SK-N-SH (cell line): ENCODE measurements at regions not wholly inside any gene's neighbourhood (a gene's known extent, or its start where the extent isn't known, plus 50 kb on each side); places are given as distances from the start of the nearest gene placed in this dataset.

ENCODE experiments used
- CTCF ChIA-PET: fragments of 300-600, 350-600 bp; formaldehyde crosslinking; extraction: SDS; loops from one replicate; lab custom pipeline; 2021; lab: Yijun Ruan, JAX
- POLR2A ChIA-PET: fragments of 350-600 bp; sonication (Branson Sonifier 250); formaldehyde crosslinking; extraction: SDS; loops from one replicate; lab custom pipeline; 2020; ENCODE audit warnings: antibody characterized with exemption, inconsistent platforms; lab: Yijun Ruan, JAX
- DNase-seq: peaks from one replicate; pipeline ENCODE4 v3.0.0; 2012
- H2AFZ ChIP-seq: fragments of 200-600 bp; sonication (generic); 2 replicates; pipeline ENCODE4 v1.8.1; 2016; ENCODE audit warnings: antibody characterized with exemption, mild to moderate bottlenecking, low read depth
- H3F3A ChIP-seq: fragments of 200-600 bp; sonication (generic); replicated peaks from 2 replicates; pipeline ENCODE3; 2016; ENCODE audit warnings: antibody characterized with exemption, mild to moderate bottlenecking; ENCODE audit not compliant: insufficient read depth
- H3K27ac ChIP-seq, 2 experiments: fragments of 200-500 bp in 1 of 2; fragments of 200-600 bp in 1 of 2; sonication (Bioruptor generic) in 1 of 2; sonication (generic), shearing (Covaris generic) in 1 of 2; 2 replicates each; pipeline versions ENCODE4 v1.5.1 to v1.6.1; 2014 to 2016; ENCODE audit warnings: low read depth in 2 of 2, inconsistent platforms in 1 of 2, low read length in 1 of 2, mild to moderate bottlenecking in 1 of 2, mixed read lengths in 1 of 2
- H3K27me3 ChIP-seq: fragments of 200-600 bp; sonication (generic), shearing (Covaris generic); 2 replicates; pipeline ENCODE4 v1.6.1; 2016; ENCODE audit warnings: mixed run types; ENCODE audit not compliant: insufficient read depth
- H3K36me3 ChIP-seq, 2 experiments: fragments of 200-500 bp in 1 of 2; fragments of 200-600 bp in 1 of 2; sonication (Bioruptor generic) in 1 of 2; sonication (generic) in 1 of 2; replicated peaks in 1 of 2; 2 replicates each; pipeline versions ENCODE3 to v1.5.1; 2014 to 2016; ENCODE audit warnings: low read length in 1 of 2, mild to moderate bottlenecking in 1 of 2; ENCODE audit not compliant: insufficient read depth in 2 of 2, control insufficient read depth in 1 of 2
- H3K4me1 ChIP-seq, 2 experiments: fragments of 200-500 bp in 1 of 2; fragments of 200-600 bp in 1 of 2; sonication (Bioruptor generic) in 1 of 2; sonication (generic), shearing (Covaris generic) in 1 of 2; 2 replicates each; pipeline versions ENCODE4 v1.5.1 to v1.6.1; 2014 to 2016; ENCODE audit warnings: low read depth in 1 of 2, low read length in 1 of 2, mixed run types in 1 of 2; ENCODE audit not compliant: insufficient read depth in 2 of 2, control insufficient read depth in 1 of 2
- H3K4me2 ChIP-seq: fragments of 200-600 bp; sonication (generic), shearing (Covaris generic); 2 replicates; pipeline ENCODE4 v1.6.1; 2017; ENCODE audit warnings: mixed run types
- H3K4me3 ChIP-seq, 2 experiments: fragments of 200-500 bp in 1 of 2; fragments of 200-600 bp in 1 of 2; sonication (Bioruptor generic) in 1 of 2; sonication (generic), shearing (Covaris generic) in 1 of 2; 2 replicates each; pipeline versions ENCODE4 v1.5.1 to v1.8.1; 2014 to 2016; ENCODE audit warnings: low read depth in 2 of 2, inconsistent platforms in 1 of 2, low read length in 1 of 2, mild to moderate bottlenecking in 1 of 2, mixed read lengths in 1 of 2, moderate library complexity in 1 of 2
- H3K79me2 ChIP-seq: fragments of 200-600 bp; sonication (generic); 2 replicates; pipeline ENCODE4 v1.8.1; 2017; ENCODE audit warnings: mild to moderate bottlenecking; ENCODE audit not compliant: insufficient read depth
- H3K9ac ChIP-seq: fragments of 200-600 bp; sonication (generic); 2 replicates; pipeline ENCODE4 v1.6.1; 2017; ENCODE audit warnings: mixed run types
- H3K9me2 ChIP-seq: fragments of 200-600 bp; sonication (generic); 2 replicates; pipeline ENCODE4 v1.6.1; 2017; ENCODE audit warnings: mixed run types
- H3K9me3 ChIP-seq: fragments of 200-600 bp; sonication (generic); 2 replicates; pipeline ENCODE4 v1.6.1; 2017; ENCODE audit warnings: mixed run types, mild to moderate bottlenecking, moderate library complexity
- H4K20me1 ChIP-seq: fragments of 200-600 bp; sonication (generic); 2 replicates; pipeline ENCODE4 v1.6.1; 2017; ENCODE audit warnings: mild to moderate bottlenecking, mixed run types; ENCODE audit not compliant: insufficient read depth
- CHD2 ChIP-seq: fragments of 150-350 bp; IDR thresholded peaks from 2 replicates; pipeline ENCODE4 v1.6.1; 2018; ENCODE audit warnings: low read length; ENCODE audit not compliant: partially characterized antibody
- CTCF ChIP-seq: fragments of 200-600 bp; sonication (generic); IDR thresholded peaks from 2 replicates; pipeline ENCODE4 v1.6.1; 2017; ENCODE audit warnings: antibody characterized with exemption, mild to moderate bottlenecking, moderate library complexity
- EZH2phosphoT487 ChIP-seq: fragments of 200-600 bp; sonication (generic); IDR thresholded peaks from 2 replicates; pipeline ENCODE4 v1.6.1; 2017; ENCODE audit warnings: low read depth, mixed run types, mild to moderate bottlenecking, antibody characterized with exemption, moderate library complexity, borderline replicate concordance
- FOXM1 ChIP-seq: IDR thresholded peaks from 2 replicates; pipeline ENCODE4 v1.4.0; 2012; ENCODE audit warnings: low read depth, mild to moderate bottlenecking
- GATA2 ChIP-seq: sonication (generic); formaldehyde crosslinking; IDR thresholded peaks from 2 replicates; pipeline ENCODE4 v1.5.0; 2020; ENCODE audit warnings: mild to moderate bottlenecking, missing genetic modification reagents
- IRF3 ChIP-seq: fragments of 150-350 bp; IDR thresholded peaks from 2 replicates; pipeline ENCODE4 v1.6.1; 2016; ENCODE audit warnings: mild to moderate bottlenecking, low read depth, low read length
- JUND ChIP-seq: IDR thresholded peaks from 2 replicates; pipeline ENCODE4 v1.4.0; 2012
- NFIC ChIP-seq: IDR thresholded peaks from 2 replicates; pipeline ENCODE4 v1.4.0; 2012; ENCODE audit warnings: borderline replicate concordance
- PBX3 ChIP-seq: IDR thresholded peaks from 2 replicates; pipeline ENCODE4; 2012
- POLR2AphosphoS5 ChIP-seq: IDR thresholded peaks from 2 replicates; pipeline ENCODE4 v1.6.1; 2012; ENCODE audit warnings: low read depth, low read length
- RXRA ChIP-seq: IDR thresholded peaks from 2 replicates; pipeline ENCODE4 v1.4.0; 2012; ENCODE audit warnings: low read depth, mild to moderate bottlenecking, borderline replicate concordance
- SMC3 ChIP-seq: IDR thresholded peaks from 2 replicates; pipeline ENCODE4 v1.6.1; 2012; ENCODE audit warnings: low read depth, low read length, improper control_type of control experiment
- TAF1 ChIP-seq: IDR thresholded peaks from 2 replicates; pipeline ENCODE4 v1.6.1; 2012; ENCODE audit warnings: low read depth, mild to moderate bottlenecking, low read length, moderate library complexity, borderline replicate concordance
- WGBS: methylation state at CpG from one replicate; pipeline ENCODE4 v1.1.6; 2017; ENCODE audit warnings: low lambda C conversion rate; 5-methylcytosine and 5-hydroxymethylcytosine counted together
- TF ChIP-seq, protein P1 (sequence below): IDR thresholded peaks from 2 replicates; pipeline ENCODE4 v1.4.0; 2012; ENCODE audit warnings: low read depth, borderline replicate concordance
- TF ChIP-seq, protein P2 (sequence below): IDR thresholded peaks from 2 replicates; pipeline ENCODE4 v1.4.0; 2012; ENCODE audit warnings: low read depth

GRCh38 chr10:44685747-44686146, 225.4 kb upstream of the TMEM72 start:
- H2AFZ ChIP-seq = no peak overlapping the region
- CTCF ChIA-PET = interaction anchor here (0.9 to 1.0 kb wide), 2 partner anchors 11 to 21 kb away, joined by 3 read pairs; no protein-coding TSS in a partner anchor
- TF ChIP-seq EZH2phosphoT487 (no peak), NFIC (no peak), CTCF (no peak), IRF3 (no peak), FOXM1 (no peak), RXRA (no peak), POLR2AphosphoS5 (no peak), SMC3 (no peak), JUND (no peak), GATA2 (CRISPR knock-in tag) (no peak), CHD2 (no peak), PBX3 (no peak), TAF1 (no peak)
- TF ChIP-seq, protein P1, sequence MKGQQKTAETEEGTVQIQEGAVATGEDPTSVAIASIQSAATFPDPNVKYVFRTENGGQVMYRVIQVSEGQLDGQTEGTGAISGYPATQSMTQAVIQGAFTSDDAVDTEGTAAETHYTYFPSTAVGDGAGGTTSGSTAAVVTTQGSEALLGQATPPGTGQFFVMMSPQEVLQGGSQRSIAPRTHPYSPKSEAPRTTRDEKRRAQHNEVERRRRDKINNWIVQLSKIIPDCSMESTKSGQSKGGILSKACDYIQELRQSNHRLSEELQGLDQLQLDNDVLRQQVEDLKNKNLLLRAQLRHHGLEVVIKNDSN = no peak
- TF ChIP-seq, protein P2, sequence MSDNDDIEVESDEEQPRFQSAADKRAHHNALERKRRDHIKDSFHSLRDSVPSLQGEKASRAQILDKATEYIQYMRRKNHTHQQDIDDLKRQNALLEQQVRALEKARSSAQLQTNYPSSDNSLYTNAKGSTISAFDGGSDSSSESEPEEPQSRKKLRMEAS = no peak
- TF ChIP-seq, all 33 proteins: peak for 0
- Histone ChIP-seq H3K27ac (no peak overlapping the region), H3K4me3 (no peak overlapping the region), H4K20me1 (no peaks in the 10 kb centered on the region), H3K27me3 (peaks cover 17% of the 10 kb centered on the region; the same call in 1 of the 2 replicates), H3K79me2 (no peaks in the 10 kb centered on the region), H3K4me2 (no peak overlapping the region), H3K9ac (no peak overlapping the region), H3K9me3 (no peaks in the 10 kb centered on the region), H3F3A (no peaks in the 10 kb centered on the region), H3K4me1 (no peaks in the 10 kb centered on the region), H3K9me2 (no peaks in the 10 kb centered on the region), H3K36me3 (no peaks in the 10 kb centered on the region)
- no peak for DNase-seq
- 10% methylated on average over 2 of the region's 2 CpGs for WGBS
- POLR2A ChIA-PET = no interaction called here
